SKM-1 (cell line): ENCODE measurements at regions not wholly inside any gene's neighbourhood (a gene's known extent, or its start where the extent isn't known, plus 50 kb on each side); places are given as distances from the start of the nearest gene placed in this dataset.

Experiments
- DNase-seq: peaks from one replicate; lab custom pipeline; 2025; ENCODE audit not compliant: unreplicated experiment; lab: John Stamatoyannopoulos, UW

- no peak for DNase-seq
Observed at GRCh38 chr15:88742161-88742560, 61.1 kb upstream of the ACAN start.

DNA sequence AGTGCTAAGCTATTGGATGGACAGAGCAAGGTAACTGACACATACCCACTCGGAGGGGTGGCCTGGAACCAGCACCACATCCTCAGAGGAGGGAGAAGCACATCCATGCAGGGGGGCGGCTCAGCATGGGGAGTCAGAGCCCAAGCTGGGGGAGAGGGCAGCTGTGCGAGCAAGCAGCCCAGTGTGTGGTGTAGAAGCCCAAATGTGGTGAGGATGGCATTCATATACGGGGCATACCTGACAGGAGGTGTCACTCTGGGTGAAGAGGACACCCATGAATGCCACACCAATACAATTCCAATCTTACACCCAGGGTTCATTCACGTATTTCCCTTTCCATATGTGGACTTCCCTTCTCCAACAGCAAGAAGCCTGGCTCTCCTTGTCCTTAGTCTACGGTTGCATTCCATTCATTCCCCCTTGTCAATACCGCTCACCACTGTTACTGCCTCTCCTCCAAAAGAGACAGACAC is 58.7 kb upstream of the ACAN start:
- DNase-seq, result no peak

DNA sequence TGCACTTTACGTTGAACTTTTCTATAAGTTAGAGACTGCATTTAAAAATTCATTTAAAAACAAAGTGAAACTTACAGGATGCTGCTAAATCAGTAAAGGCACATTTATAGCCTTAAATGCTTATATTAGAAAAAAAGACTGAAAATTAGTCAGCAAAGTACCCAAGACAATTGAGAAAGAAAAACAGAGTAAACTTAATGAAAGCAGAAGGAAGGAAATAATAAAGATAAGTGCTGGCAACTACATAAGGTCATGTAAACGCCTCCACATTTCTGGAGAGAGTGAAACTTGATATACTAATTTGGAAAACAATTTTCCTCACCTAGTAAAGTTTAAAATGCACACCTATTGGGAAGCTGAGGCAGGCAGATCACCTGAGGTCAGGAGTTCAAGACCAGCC is 58.2 kb upstream of the ACAN start:
- DNase-seq, result no peak

- DNase-seq, result no peak
Observed at GRCh38 chr15:88745696-88746095, 57.5 kb upstream of the ACAN start.

- no peak for DNase-seq
Observed at GRCh38 chr15:88746451-88746850, 56.8 kb upstream of the ACAN start.

- DNase-seq, result no peak
Observed at GRCh38 chr15:88747111-88747510, 56.1 kb upstream of the ACAN start.

DNA sequence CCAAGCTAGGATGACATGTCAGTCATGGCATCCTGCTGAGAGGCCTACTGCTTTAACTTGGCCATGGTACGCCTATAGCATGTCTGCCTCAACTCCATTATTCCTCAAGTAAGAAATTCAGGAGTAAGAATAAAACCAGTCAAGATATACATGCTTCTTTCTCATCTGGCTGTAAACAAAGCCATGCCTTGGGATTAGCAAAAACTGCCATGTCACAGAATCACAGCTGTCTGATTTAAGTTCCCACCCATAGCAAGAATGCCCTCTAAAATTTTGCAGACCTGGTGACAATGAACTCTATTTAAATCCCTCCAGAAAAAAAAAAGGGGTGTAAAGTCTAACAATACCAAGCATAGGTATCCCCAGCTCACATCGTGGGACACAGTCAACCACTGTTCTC is 55.6 kb upstream of the ACAN start:
- DNase-seq, result no peak

DNA sequence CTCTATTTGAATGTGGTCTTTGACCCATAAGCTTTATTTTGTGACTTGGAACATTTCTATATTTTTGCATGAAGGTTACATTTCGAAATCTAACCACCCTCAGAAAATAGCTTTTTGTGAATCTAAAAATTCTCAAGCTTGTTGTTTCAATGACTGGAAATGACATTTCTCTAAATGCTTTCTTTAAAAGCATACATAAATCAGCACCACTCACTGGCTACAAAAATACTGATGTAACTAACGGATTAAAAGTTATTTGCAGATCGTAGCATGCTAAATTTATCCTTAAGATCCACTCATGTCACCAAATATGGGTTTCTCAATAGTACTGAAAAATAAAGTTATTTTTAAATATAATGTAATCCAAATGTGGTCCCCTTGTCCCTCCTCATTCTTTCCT is 55.2 kb upstream of the ACAN start:
- DNase-seq, result no peak

DNA sequence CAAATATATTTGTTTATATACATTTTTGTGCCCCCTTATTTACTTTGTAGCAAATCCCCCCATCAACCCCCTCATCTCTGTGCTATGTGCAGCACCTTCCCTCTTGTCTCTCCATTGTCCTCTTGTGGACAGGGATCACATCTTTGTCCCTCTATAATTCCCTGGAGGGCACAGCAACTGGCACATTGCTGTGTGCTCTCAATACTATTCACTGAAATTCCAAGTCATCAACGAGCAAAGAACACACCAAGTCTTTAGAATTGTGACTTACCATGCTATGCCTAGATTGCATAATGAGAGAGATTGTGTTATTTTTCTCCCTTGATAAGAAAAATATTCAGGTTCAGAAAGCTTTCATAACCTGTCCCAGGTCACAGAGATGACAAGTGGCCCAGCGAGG is 54.6 kb upstream of the ACAN start:
- no peak for DNase-seq

- no peak for DNase-seq
Observed at GRCh38 chr15:88749699-88750098, 53.5 kb upstream of the ACAN start.

DNA sequence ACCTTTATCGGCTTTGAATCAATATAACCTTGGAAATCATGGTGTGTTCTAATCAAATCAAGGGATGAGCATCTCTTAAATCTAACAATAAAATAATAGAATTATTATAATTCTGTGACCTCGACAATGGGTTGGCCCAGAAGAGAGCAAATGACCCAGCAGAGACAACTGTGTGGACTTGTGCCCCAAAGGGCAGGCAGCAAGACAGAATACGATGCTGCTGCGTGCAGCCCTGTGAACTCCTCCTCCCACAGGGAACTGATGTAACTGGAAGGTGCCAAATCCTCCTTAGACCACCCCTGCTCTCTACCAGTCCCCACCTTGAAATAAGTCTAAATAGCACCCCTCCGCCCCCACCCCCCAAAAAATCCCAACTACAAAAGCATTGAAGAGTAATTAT is 50.7 kb upstream of the ACAN start:
- no peak for DNase-seq

DNA sequence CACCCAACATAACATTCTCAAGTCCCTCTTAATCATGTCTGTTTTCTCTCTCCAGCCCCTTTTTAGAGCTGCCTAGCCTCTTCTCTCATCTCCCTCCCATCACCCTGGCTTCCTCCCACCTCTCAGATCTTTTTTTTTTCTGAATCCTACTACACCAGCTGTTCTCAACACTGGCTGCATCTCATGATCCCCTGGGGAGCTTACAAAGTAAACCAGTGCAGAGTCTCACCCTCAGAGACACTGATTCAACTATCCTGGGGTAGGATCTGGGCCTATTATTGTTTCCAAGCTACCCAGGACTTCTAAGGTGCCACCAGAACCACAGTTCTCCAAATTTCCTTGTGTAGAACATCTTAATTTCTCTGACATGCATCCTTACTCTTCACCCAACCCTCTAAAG is 50.3 kb upstream of the ACAN start:
- no peak for DNase-seq
